H9 (cell line): ENCODE measurements at regions not wholly inside any gene's neighbourhood (a gene's known extent, or its start where the extent isn't known, plus 50 kb on each side); places are given as distances from the start of the nearest gene placed in this dataset.

Experiments
- DNase-seq: peaks from one replicate; pipeline ENCODE4 v3.0.0-alpha.2; 2017
- H2AFZ ChIP-seq: one replicate; pipeline ENCODE4 v1.6.1; 2013; ENCODE audit warnings: mild to moderate bottlenecking, low read length, control low read depth, moderate library complexity
- H2AK5ac ChIP-seq: 2 replicates; pipeline ENCODE4 v1.6.1; 2013; ENCODE audit warnings: low read length, control low read depth, mixed read lengths; ENCODE audit not compliant: insufficient read length
- H2BK120ac ChIP-seq: one replicate; pipeline ENCODE4 v1.6.1; 2013; ENCODE audit warnings: low read depth, mild to moderate bottlenecking, low read length, control low read depth, inconsistent platforms; ENCODE audit not compliant: poor library complexity, severe bottlenecking
- H2BK12ac ChIP-seq: 2 replicates; pipeline ENCODE4 v1.6.1; 2013; ENCODE audit warnings: low read length, control low read depth, mixed read lengths, low read depth; ENCODE audit not compliant: insufficient read length
- H2BK15ac ChIP-seq: 2 replicates; pipeline ENCODE4 v1.6.1; 2013; ENCODE audit warnings: low read depth, low read length, control low read depth
- H2BK20ac ChIP-seq: one replicate; pipeline ENCODE4 v1.6.1; 2013; ENCODE audit warnings: low read depth, mild to moderate bottlenecking, low read length, control low read depth, inconsistent platforms; ENCODE audit not compliant: poor library complexity, severe bottlenecking
- H2BK5ac ChIP-seq: 2 replicates; pipeline ENCODE4 v1.6.1; 2013; ENCODE audit warnings: low read length, control low read depth, mixed read lengths; ENCODE audit not compliant: insufficient read length
- H3K14ac ChIP-seq: 2 replicates; pipeline ENCODE4 v1.6.1; 2013; ENCODE audit warnings: low read length, control low read depth; ENCODE audit not compliant: insufficient read depth
- H3K18ac ChIP-seq: 2 replicates; pipeline ENCODE4 v1.6.1; 2013; ENCODE audit warnings: low read depth, mild to moderate bottlenecking, mixed read lengths, low read length, control low read depth; ENCODE audit not compliant: insufficient read length
- H3K23ac ChIP-seq: 2 replicates; pipeline ENCODE4 v1.6.1; 2013; ENCODE audit warnings: low read length, control low read depth, mixed read lengths, low read depth; ENCODE audit not compliant: insufficient read length
- H3K23me2 ChIP-seq: 2 replicates; pipeline ENCODE4 v1.6.1; 2013; ENCODE audit warnings: low read depth, mild to moderate bottlenecking, mixed read lengths, low read length, control low read depth; ENCODE audit not compliant: insufficient read length, poor library complexity, severe bottlenecking
- H3K27ac ChIP-seq: 2 replicates; pipeline ENCODE4 v1.5.1; 2013; ENCODE audit warnings: low read length, control low read depth, mixed read lengths, low read depth; ENCODE audit not compliant: insufficient read length
- H3K27me3 ChIP-seq: 2 replicates; pipeline ENCODE4 v1.6.1; 2013; ENCODE audit warnings: low read length, control low read depth, inconsistent platforms; ENCODE audit not compliant: insufficient read depth
- H3K4ac ChIP-seq: 2 replicates; pipeline ENCODE4 v1.6.1; 2013; ENCODE audit warnings: low read depth, mild to moderate bottlenecking, control low read depth, inconsistent platforms, low read length, moderate library complexity
- H3K4me1 ChIP-seq: 2 replicates; pipeline ENCODE4 v1.6.1; 2013; ENCODE audit warnings: low read length, control low read depth, inconsistent platforms; ENCODE audit not compliant: insufficient read depth
- H3K4me2 ChIP-seq: 2 replicates; pipeline ENCODE4 v1.6.1; 2013; ENCODE audit warnings: low read length, control low read depth, mixed read lengths; ENCODE audit not compliant: insufficient read length, insufficient read depth
- H3K56ac ChIP-seq: 2 replicates; pipeline ENCODE4 v1.6.1; 2013; ENCODE audit warnings: low read depth, mild to moderate bottlenecking, mixed read lengths, low read length, control low read depth; ENCODE audit not compliant: insufficient read length
- H3K79me1 ChIP-seq: 2 replicates; pipeline ENCODE4 v1.6.1; 2013; ENCODE audit warnings: low read depth, mild to moderate bottlenecking, moderate library complexity, low read length, control low read depth, inconsistent platforms; ENCODE audit not compliant: insufficient read depth, poor library complexity, severe bottlenecking
- H3K79me2 ChIP-seq: 2 replicates; pipeline ENCODE4 v1.6.1; 2013; ENCODE audit warnings: low read length, control low read depth, inconsistent platforms; ENCODE audit not compliant: insufficient read depth
- H3K9ac ChIP-seq: 2 replicates; pipeline ENCODE4 v1.6.1; 2013; ENCODE audit warnings: low read length, control low read depth, mixed read lengths; ENCODE audit not compliant: insufficient read length; ENCODE audit errors: extremely low read depth
- H3K9me3 ChIP-seq: one replicate; pipeline ENCODE4 v1.6.1; 2013; ENCODE audit warnings: low read depth, low read length, inconsistent platforms; ENCODE audit not compliant: control insufficient read depth
- H3T11ph ChIP-seq: one replicate; pipeline ENCODE4 v1.6.1; 2013; ENCODE audit warnings: mild to moderate bottlenecking, low read length, control low read depth, inconsistent platforms
- H4K20me1 ChIP-seq: one replicate; pipeline ENCODE4 v1.6.1; 2013; ENCODE audit not compliant: control insufficient read depth, insufficient read length, insufficient read depth
- H4K5ac ChIP-seq: 2 replicates; pipeline ENCODE4 v1.6.1; 2013; ENCODE audit warnings: low read depth, mild to moderate bottlenecking, mixed read lengths, low read length, control low read depth; ENCODE audit not compliant: insufficient read length
- H4K8ac ChIP-seq: replicated peaks from 2 replicates; pipeline ENCODE4 v1.6.1; 2013; ENCODE audit warnings: low read length, control low read depth, mixed read lengths, low read depth; ENCODE audit not compliant: insufficient read length
- H4K91ac ChIP-seq: 2 replicates; pipeline ENCODE4 v1.6.1; 2013; ENCODE audit warnings: low read depth, mild to moderate bottlenecking, moderate library complexity, mixed read lengths, low read length, control low read depth; ENCODE audit not compliant: insufficient read length
- H3K27ac Mint-ChIP-seq, 3 experiments: 2 replicates in 2 of 3; 3 replicates in 1 of 3; pipeline ENCODE4 v1.8.0; 2020 to 2021; ENCODE audit warnings: mixed read lengths in 3 of 3, mild to moderate bottlenecking in 1 of 3, moderate library complexity in 1 of 3
- H3K27me3 Mint-ChIP-seq: 2 replicates; pipeline ENCODE4 v1.8.0; 2021; ENCODE audit warnings: low read depth, mild to moderate bottlenecking, moderate library complexity, mixed read lengths
- H3K36me3 Mint-ChIP-seq, 3 experiments: 2 replicates in 2 of 3; 3 replicates in 1 of 3; pipeline ENCODE4 v1.8.0; 2020 to 2021; ENCODE audit warnings: low read depth in 3 of 3, mixed read lengths in 3 of 3; ENCODE audit not compliant: insufficient read depth in 1 of 3
- H3K4me1 Mint-ChIP-seq, 2 experiments: 2 replicates each; pipeline ENCODE4 v1.8.0; 2020; ENCODE audit warnings: mixed read lengths in 2 of 2
- H3K4me3 Mint-ChIP-seq, 2 experiments: 2 replicates in 1 of 2; 3 replicates in 1 of 2; pipeline ENCODE4 v1.8.0; 2020 to 2021; ENCODE audit warnings: mild to moderate bottlenecking in 2 of 2, mixed read lengths in 2 of 2, moderate library complexity in 1 of 2
- H3K9me3 Mint-ChIP-seq, 2 experiments: 2 replicates in 1 of 2; 3 replicates in 1 of 2; pipeline ENCODE4 v1.8.0; 2020; ENCODE audit warnings: mild to moderate bottlenecking in 2 of 2, mixed read lengths in 2 of 2, moderate library complexity in 1 of 2
- CTCF ChIP-seq: fragments of 200-600 bp; sonication (generic); conservative IDR thresholded peaks from 3 replicates; pipeline ENCODE4 v1.8.0; 2021; ENCODE audit warnings: antibody characterized with exemption, mild to moderate bottlenecking

GRCh38 chr1:242797856-242798255 is 273.4 kb upstream of the PLD5 start:
- Histone ChIP-seq H4K91ac (no peak overlapping the region), H4K20me1 (no peaks in the 10 kb centered on the region), H2BK120ac (no peak overlapping the region), H4K8ac (no peak overlapping the region), H3K4ac (no peak overlapping the region), H3K27ac (no peak overlapping the region), H2BK5ac (no peak overlapping the region), H2AFZ (no peak overlapping the region), H3K4me2 (no peak overlapping the region), H3K18ac (no peak overlapping the region), H4K5ac (no peak overlapping the region), H3K23ac (no peak overlapping the region), H3K4me1 (no peaks in the 10 kb centered on the region), H3K79me2 (no peaks in the 10 kb centered on the region), H2BK12ac (no peak overlapping the region), H3K14ac (no peak overlapping the region), H3K27me3 (no peaks in the 10 kb centered on the region), H3K9me3 (no peaks in the 10 kb centered on the region), H3K56ac (no peak overlapping the region), H3K23me2 (no peaks in the 10 kb centered on the region), H2BK15ac (no peak overlapping the region), H3T11ph (no peak overlapping the region), H2BK20ac (no peak overlapping the region), H3K9ac (no peak overlapping the region), H2AK5ac (no peak overlapping the region), H3K79me1 (no peaks in the 10 kb centered on the region)
- Mint-ChIP-seq H3K27me3 (no peaks in the 10 kb centered on the region), H3K27ac (no peak overlapping the region), H3K36me3 (peaks cover 0 to 3% (median 0%) of the 10 kb centered on the region in 3 experiments; a peak in 1 of 7 replicates), H3K9me3 (peaks cover 2 to 3% of the 10 kb centered on the region in 2 experiments; a peak in 1 of 5 replicates), H3K4me1 (peaks cover 0 to 8% of the 10 kb centered on the region in 2 experiments; a peak in 1 of 4 replicates), H3K4me3 (no peak overlapping the region)
- no peak for TF ChIP-seq CTCF
- no peak for DNase-seq
